Mucosa of rectum (tissue), 2 donors: ENCODE measurements at regions not wholly inside any gene's neighbourhood (a gene's known extent, or its start where the extent isn't known, plus 50 kb on each side); places are given as distances from the start of the nearest gene placed in this dataset.

Source experiments
- H3K27ac ChIP-seq, 2 donors: one replicate each; pipeline ENCODE4 v1.7.0; 2013; ENCODE audit warnings: inconsistent platforms in 2 of 2, low read depth in 2 of 2, low read length in 2 of 2
- H3K27me3 ChIP-seq, 2 donors: one replicate each; pipeline ENCODE4 v1.7.0; 2013; ENCODE audit warnings: low read length in 2 of 2; ENCODE audit not compliant: control insufficient read depth in 2 of 2, insufficient read depth in 2 of 2
- H3K36me3 ChIP-seq, 2 donors: one replicate each; pipeline ENCODE4 v1.7.0; 2013; ENCODE audit warnings: low read length in 2 of 2; ENCODE audit not compliant: control insufficient read depth in 2 of 2, insufficient read depth in 2 of 2
- H3K4me1 ChIP-seq, 2 donors: one replicate each; pipeline ENCODE4 v1.7.0; 2013; ENCODE audit warnings: low read length in 2 of 2, mild to moderate bottlenecking in 1 of 2; ENCODE audit not compliant: control insufficient read depth in 2 of 2, insufficient read depth in 2 of 2
- H3K4me3 ChIP-seq, 2 donors: one replicate each; pipeline ENCODE4 v1.7.0; 2013; ENCODE audit warnings: low read length in 2 of 2
- H3K9ac ChIP-seq, 2 donors: one replicate each; pipeline ENCODE4 v1.7.0; 2013; ENCODE audit warnings: low read length in 2 of 2, low read depth in 1 of 2, mild to moderate bottlenecking in 1 of 2
- H3K9me3 ChIP-seq, 2 donors: one replicate each; pipeline ENCODE4 v1.7.0; 2013; ENCODE audit warnings: low read length in 2 of 2; ENCODE audit not compliant: control insufficient read depth in 2 of 2
- donor health status: healthy.
- donor health status: Normal muscosa, but diverticular disease.

DNA sequence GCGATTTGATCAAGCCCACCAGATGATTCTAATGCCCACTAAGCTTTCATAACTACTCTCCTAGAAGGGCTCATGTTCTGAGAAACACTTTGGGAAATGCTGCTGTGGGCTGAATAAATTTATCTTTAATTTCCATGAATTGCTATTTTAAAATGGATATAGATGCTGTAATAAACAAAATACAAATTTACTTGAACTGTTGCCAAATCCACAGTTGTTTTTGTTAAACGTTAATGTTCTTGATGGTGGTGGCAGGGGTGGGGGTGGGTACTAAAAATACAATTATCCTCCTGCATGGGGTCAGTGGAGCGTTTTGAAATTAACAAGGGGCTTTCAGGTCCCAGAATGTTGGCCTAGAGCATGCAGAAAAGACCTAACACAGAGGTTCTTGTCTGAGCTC, 244.7 kb upstream of the POU3F1 start:
- no peaks in the 10 kb centered on the region for H3K9me3 ChIP-seq
- no peaks in the 10 kb centered on the region for H3K36me3 ChIP-seq
- no peaks in the 10 kb centered on the region for H3K4me1 ChIP-seq
- no peak overlapping the region for H3K27ac ChIP-seq
- H3K9ac ChIP-seq: no peak overlapping the region
- H3K4me3 ChIP-seq: no peak overlapping the region
- H3K27me3 ChIP-seq: peaks cover 5 to 13% of the 10 kb centered on the region in 2 donors

DNA sequence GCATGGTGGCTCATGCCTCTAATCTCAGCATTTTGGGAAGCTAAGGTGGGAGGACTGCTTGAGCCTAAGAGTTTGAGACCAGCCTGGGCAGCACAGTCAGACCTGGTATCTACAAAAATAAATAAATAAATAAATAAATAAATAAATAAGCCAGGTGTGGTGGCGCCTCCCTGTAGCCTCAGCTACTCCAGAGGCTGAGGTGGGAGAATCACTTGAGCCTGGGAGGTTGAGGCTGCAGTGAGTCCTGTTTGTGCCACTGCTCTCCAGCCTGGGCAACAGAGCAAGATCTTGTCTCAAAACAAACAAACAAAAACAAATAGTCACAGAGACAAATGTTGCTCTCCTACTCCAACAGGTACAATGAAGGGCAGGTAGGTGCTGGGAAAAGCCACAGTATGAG, 242.4 kb upstream of the POU3F1 start:
- no peaks in the 10 kb centered on the region for H3K36me3 ChIP-seq
- no peak overlapping the region for H3K27ac ChIP-seq
- H3K27me3 ChIP-seq: peaks cover 5 to 13% of the 10 kb centered on the region in 2 donors
- H3K4me3 ChIP-seq: no peak overlapping the region
- H3K9ac ChIP-seq: no peak overlapping the region
- no peaks in the 10 kb centered on the region for H3K9me3 ChIP-seq
- H3K4me1 ChIP-seq: no peaks in the 10 kb centered on the region

- H3K9me3 ChIP-seq: no peaks in the 10 kb centered on the region
- H3K4me3 ChIP-seq: no peak overlapping the region
- H3K36me3 ChIP-seq: no peaks in the 10 kb centered on the region
- H3K27me3 ChIP-seq: peaks cover 3 to 4% of the 10 kb centered on the region in 2 donors
- H3K27ac ChIP-seq: no peak overlapping the region
- no peak overlapping the region for H3K9ac ChIP-seq
- H3K4me1 ChIP-seq: no peaks in the 10 kb centered on the region
Measured at GRCh38 chr1:38287547-38287946, 241.0 kb upstream of the POU3F1 start.

DNA sequence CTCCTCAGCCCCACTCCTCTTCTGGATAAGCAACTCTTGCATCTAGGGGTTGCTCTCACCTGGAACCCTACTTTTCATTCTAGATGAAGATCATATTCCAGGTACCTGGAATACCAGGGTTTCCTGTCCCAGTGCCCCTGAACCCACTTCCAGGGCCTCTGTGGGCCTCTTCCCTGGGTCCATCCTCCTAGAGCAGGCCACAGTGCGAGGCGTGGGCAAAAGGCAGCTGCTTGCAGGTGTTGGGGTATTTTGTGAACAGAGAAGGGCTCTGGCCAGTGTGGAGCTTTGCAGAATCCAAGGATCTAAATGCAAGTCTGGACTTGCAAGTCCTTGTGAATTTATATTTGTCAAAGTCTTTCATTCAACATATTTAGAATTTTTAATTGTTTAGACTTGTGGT, 240.4 kb upstream of the POU3F1 start:
- Histone ChIP-seq H3K36me3 (no peaks in the 10 kb centered on the region), H3K4me3 (no peak overlapping the region), H3K4me1 (no peaks in the 10 kb centered on the region), H3K27ac (no peak overlapping the region), H3K27me3 (no peaks in the 10 kb centered on the region), H3K9ac (no peak overlapping the region), H3K9me3 (no peaks in the 10 kb centered on the region)

GRCh38 chr1:38285807-38286530, 239.4 kb upstream of the POU3F1 start:
- no peak overlapping the region for H3K4me3 ChIP-seq
- H3K4me1 ChIP-seq: no peaks in the 10 kb centered on the region
- H3K9me3 ChIP-seq: no peaks in the 10 kb centered on the region
- H3K27me3 ChIP-seq: no peaks in the 10 kb centered on the region
- H3K36me3 ChIP-seq: no peaks in the 10 kb centered on the region
- no peak overlapping the region for H3K27ac ChIP-seq
- H3K9ac ChIP-seq: no peak overlapping the region

GRCh38 chr1:38284953-38285352, 238.4 kb upstream of the POU3F1 start:
- no peak overlapping the region for H3K4me3 ChIP-seq
- H3K9me3 ChIP-seq: no peaks in the 10 kb centered on the region
- H3K27me3 ChIP-seq: no peaks in the 10 kb centered on the region
- H3K4me1 ChIP-seq: no peaks in the 10 kb centered on the region
- no peak overlapping the region for H3K27ac ChIP-seq
- no peaks in the 10 kb centered on the region for H3K36me3 ChIP-seq
- H3K9ac ChIP-seq: no peak overlapping the region

DNA sequence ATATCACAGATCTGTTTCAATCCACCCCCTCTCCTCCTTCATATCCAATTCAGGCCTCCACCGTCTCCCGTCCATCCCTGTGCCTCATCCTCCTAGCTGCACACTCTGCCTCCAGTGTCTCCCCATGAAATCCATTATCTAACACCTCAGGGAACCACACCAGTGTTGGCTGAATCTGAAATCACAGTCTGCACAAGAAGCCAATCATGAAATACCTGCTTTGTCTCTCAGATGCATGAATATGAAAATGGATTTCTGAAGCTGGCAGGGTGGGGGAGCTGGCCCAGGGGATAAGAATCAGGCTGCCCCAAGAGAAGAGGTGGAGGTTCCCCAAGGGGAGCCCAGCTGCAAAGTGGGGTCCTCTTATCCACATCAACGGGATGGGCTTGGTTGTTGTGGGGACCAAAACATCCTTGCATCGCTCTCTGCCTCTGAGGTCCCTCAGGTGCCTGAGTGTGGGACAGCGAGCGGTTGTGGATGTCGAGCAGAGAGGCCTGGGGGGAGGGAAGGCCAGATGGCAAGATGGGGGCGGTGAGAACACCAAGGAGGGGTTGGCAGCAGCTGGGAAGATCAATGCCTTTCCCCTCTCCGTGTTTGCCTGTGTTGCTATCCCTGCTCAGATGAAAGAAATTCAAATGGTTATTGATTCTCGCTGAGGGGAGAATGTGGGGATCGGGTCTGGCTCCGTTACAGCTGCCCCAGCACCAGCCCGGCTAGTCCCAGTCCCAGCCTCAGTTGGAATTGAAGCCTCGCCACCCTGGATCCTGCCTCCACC, 237.3 kb upstream of the POU3F1 start:
- no peaks in the 10 kb centered on the region for H3K36me3 ChIP-seq
- H3K27me3 ChIP-seq: no peaks in the 10 kb centered on the region
- no peak overlapping the region for H3K4me3 ChIP-seq
- H3K9me3 ChIP-seq: no peaks in the 10 kb centered on the region
- no peak overlapping the region for H3K9ac ChIP-seq
- H3K4me1 ChIP-seq: no peaks in the 10 kb centered on the region
- no peak overlapping the region for H3K27ac ChIP-seq

GRCh38 chr1:38279148-38279547, 232.6 kb upstream of the POU3F1 start:
- no peak overlapping the region for H3K4me3 ChIP-seq
- no peak overlapping the region for H3K27ac ChIP-seq
- no peak overlapping the region for H3K9ac ChIP-seq
- H3K9me3 ChIP-seq: no peaks in the 10 kb centered on the region
- H3K27me3 ChIP-seq: no peaks in the 10 kb centered on the region
- H3K4me1 ChIP-seq: no peaks in the 10 kb centered on the region
- H3K36me3 ChIP-seq: no peaks in the 10 kb centered on the region

- Histone ChIP-seq H3K27ac (no peak overlapping the region), H3K36me3 (no peaks in the 10 kb centered on the region), H3K4me3 (no peak overlapping the region), H3K4me1 (no peaks in the 10 kb centered on the region), H3K27me3 (no peaks in the 10 kb centered on the region), H3K9me3 (no peaks in the 10 kb centered on the region), H3K9ac (no peak overlapping the region)
Measured at GRCh38 chr1:38277646-38278045, 231.1 kb upstream of the POU3F1 start.

DNA sequence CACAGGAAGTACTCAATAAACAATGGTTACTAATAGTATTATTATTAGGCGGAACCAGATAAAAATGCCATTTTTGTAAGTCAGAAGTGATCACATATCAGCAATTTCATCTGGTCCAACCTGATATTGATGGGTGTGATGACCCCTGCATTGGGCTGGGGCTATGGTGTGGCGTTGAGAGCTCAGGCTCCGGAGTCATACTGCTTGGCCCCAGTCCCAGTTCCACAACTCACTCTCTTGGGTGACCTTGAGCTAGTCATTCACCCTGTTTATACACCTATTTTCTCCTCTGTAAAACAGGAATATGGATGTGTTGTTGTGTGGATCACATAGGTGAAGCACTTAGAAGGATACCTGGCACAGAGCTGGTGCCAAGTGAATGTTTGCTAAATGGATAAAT, 229.4 kb upstream of the POU3F1 start:
- H3K9me3 ChIP-seq: no peaks in the 10 kb centered on the region
- H3K4me3 ChIP-seq: no peak overlapping the region
- no peaks in the 10 kb centered on the region for H3K4me1 ChIP-seq
- H3K9ac ChIP-seq: no peak overlapping the region
- H3K27ac ChIP-seq: no peak overlapping the region
- no peaks in the 10 kb centered on the region for H3K36me3 ChIP-seq
- peaks cover 0 to 3% of the 10 kb centered on the region in 2 donors for H3K27me3 ChIP-seq
